Liver (tissue), 8 donors: ENCODE measurements at regions not wholly inside any gene's neighbourhood (a gene's known extent, or its start where the extent isn't known, plus 50 kb on each side); places are given as distances from the start of the nearest gene placed in this dataset.

Experiments used
- DNase-seq: peaks from one replicate; pipeline ENCODE4 v3.0.0-alpha.2; 2017; ENCODE audit warnings: low spot score
- H3K27ac ChIP-seq, 2 donors: one replicate each; pipeline ENCODE4 v1.7.0; 2013; ENCODE audit warnings: inconsistent platforms in 2 of 2, low read length in 2 of 2, control low read depth in 1 of 2, low read depth in 1 of 2, mild to moderate bottlenecking in 1 of 2
- H3K27me3 ChIP-seq, 4 donors: one replicate each; pipeline versions ENCODE4 v1.6.1 to v1.7.0; 2013; ENCODE audit warnings: low read length in 3 of 4, inconsistent platforms in 1 of 4, mild to moderate bottlenecking in 1 of 4, moderate library complexity in 1 of 4; ENCODE audit not compliant: control insufficient read depth in 4 of 4, insufficient read depth in 4 of 4
- H3K36me3 ChIP-seq, 4 donors: one replicate each; pipeline versions ENCODE4 v1.6.1 to v1.7.0; 2013; ENCODE audit warnings: low read length in 3 of 4, mild to moderate bottlenecking in 3 of 4, low read depth in 1 of 4, moderate library complexity in 1 of 4; ENCODE audit not compliant: control insufficient read depth in 4 of 4, insufficient read depth in 3 of 4
- H3K4me1 ChIP-seq, 4 donors: one replicate each; pipeline versions ENCODE4 v1.6.1 to v1.7.0; 2013; ENCODE audit warnings: low read length in 3 of 4, mild to moderate bottlenecking in 3 of 4, moderate library complexity in 1 of 4; ENCODE audit not compliant: control insufficient read depth in 4 of 4, insufficient read depth in 4 of 4
- H3K4me3 ChIP-seq, 3 donors: one replicate each; pipeline versions ENCODE4 v1.6.1 to v1.7.0; 2013; ENCODE audit warnings: low read length in 3 of 3, control low read depth in 1 of 3, low read depth in 1 of 3, mild to moderate bottlenecking in 1 of 3
- H3K9ac ChIP-seq, 2 donors: one replicate each; pipeline ENCODE4 v1.7.0; 2013; ENCODE audit warnings: low read length in 2 of 2, mild to moderate bottlenecking in 2 of 2, moderate library complexity in 2 of 2, control low read depth in 1 of 2, low read depth in 1 of 2
- H3K9me3 ChIP-seq, 4 donors: one replicate each; pipeline versions ENCODE4 v1.6.1 to v1.7.0; 2013; ENCODE audit warnings: low read length in 3 of 4; ENCODE audit not compliant: control insufficient read depth in 4 of 4
- EGR1 ChIP-seq, 2 donors: IDR thresholded peaks; 2 replicates each; pipeline ENCODE4 v1.6.1; 2016 to 2018; ENCODE audit warnings: antibody characterized with exemption in 2 of 2, low read depth in 2 of 2
- FOXA1 ChIP-seq: IDR thresholded peaks from 2 replicates; pipeline ENCODE4 v1.6.1; 2016; ENCODE audit warnings: antibody characterized with exemption
- FOXA2 ChIP-seq: IDR thresholded peaks from 2 replicates; pipeline ENCODE4 v1.6.1; 2016; ENCODE audit warnings: antibody characterized with exemption
- GABPA ChIP-seq, 2 donors: IDR thresholded peaks in 1 of 2; conservative IDR thresholded peaks in 1 of 2; 2 replicates each; pipeline ENCODE4 v1.6.1; 2016; ENCODE audit warnings: antibody characterized with exemption in 2 of 2, mild to moderate bottlenecking in 1 of 2, moderate library complexity in 1 of 2
- HNF4A ChIP-seq, 2 donors: conservative IDR thresholded peaks; 2 replicates each; pipeline ENCODE4 v1.6.1; 2016; ENCODE audit warnings: antibody characterized with exemption in 2 of 2, mild to moderate bottlenecking in 2 of 2
- HNF4G ChIP-seq: IDR thresholded peaks from 2 replicates; pipeline ENCODE4 v1.6.1; 2016; ENCODE audit warnings: antibody characterized with exemption
- JUND ChIP-seq, 2 donors: IDR thresholded peaks; 2 replicates each; pipeline ENCODE4 v1.6.1; 2016; ENCODE audit warnings: antibody characterized with exemption in 2 of 2
- NR2F2 ChIP-seq: IDR thresholded peaks from 2 replicates; pipeline ENCODE4 v1.6.1; 2016; ENCODE audit warnings: antibody characterized with exemption
- RAD21 ChIP-seq, 2 donors: IDR thresholded peaks; 2 replicates each; pipeline ENCODE4 v1.6.1; 2016; ENCODE audit warnings: antibody characterized with exemption in 2 of 2, mild to moderate bottlenecking in 2 of 2
- RXRA ChIP-seq, 2 donors: IDR thresholded peaks; 2 replicates each; pipeline ENCODE4 v1.6.1; 2017 to 2018; ENCODE audit warnings: antibody characterized with exemption in 2 of 2, mild to moderate bottlenecking in 1 of 2
- SP1 ChIP-seq: IDR thresholded peaks from 2 replicates; pipeline ENCODE4 v1.6.1; 2018; ENCODE audit warnings: antibody characterized with exemption, mild to moderate bottlenecking
- TAF1 ChIP-seq: conservative IDR thresholded peaks from 2 replicates; pipeline ENCODE4 v1.6.1; 2016; ENCODE audit warnings: antibody characterized with exemption, mild to moderate bottlenecking
- YY1 ChIP-seq: IDR thresholded peaks from 2 replicates; pipeline ENCODE4 v1.6.1; 2016; ENCODE audit warnings: antibody characterized with exemption, mild to moderate bottlenecking
- WGBS: extraction: QIAGEN DNeasy Blood & Tissue Kit; methylation state at CpG from one replicate; pipeline ENCODE4 v1.1.7; 2013; 5-methylcytosine and 5-hydroxymethylcytosine counted together
- TF ChIP-seq, protein P1 (sequence below): IDR thresholded peaks from 2 replicates; pipeline ENCODE4 v1.6.1; 2016; ENCODE audit warnings: antibody characterized with exemption
- TF ChIP-seq, protein P2 (sequence below): fragments of 150-350 bp; IDR thresholded peaks from 2 replicates; pipeline ENCODE4 v1.5.1; 2017; ENCODE audit warnings: improper control_type of control experiment, low read depth, low read length; ENCODE audit not compliant: missing input control
- TF ChIP-seq, protein P3 (sequence below): IDR thresholded peaks from 2 replicates; pipeline ENCODE4 v1.6.1; 2016; ENCODE audit warnings: antibody characterized with exemption
- TF ChIP-seq, protein P4 (sequence below): IDR thresholded peaks from 2 replicates; pipeline ENCODE4 v1.6.1; 2016; ENCODE audit warnings: antibody characterized with exemption
- TF ChIP-seq, protein P5 (sequence below): IDR thresholded peaks from 2 replicates; pipeline ENCODE4 v1.6.1; 2016; ENCODE audit warnings: antibody characterized with exemption, mild to moderate bottlenecking
- donor health status: healthy.
- donor health status: healthy.
- donor health status: healthy.
- donor health status: healthy.
- donor health status: healthy.

DNA sequence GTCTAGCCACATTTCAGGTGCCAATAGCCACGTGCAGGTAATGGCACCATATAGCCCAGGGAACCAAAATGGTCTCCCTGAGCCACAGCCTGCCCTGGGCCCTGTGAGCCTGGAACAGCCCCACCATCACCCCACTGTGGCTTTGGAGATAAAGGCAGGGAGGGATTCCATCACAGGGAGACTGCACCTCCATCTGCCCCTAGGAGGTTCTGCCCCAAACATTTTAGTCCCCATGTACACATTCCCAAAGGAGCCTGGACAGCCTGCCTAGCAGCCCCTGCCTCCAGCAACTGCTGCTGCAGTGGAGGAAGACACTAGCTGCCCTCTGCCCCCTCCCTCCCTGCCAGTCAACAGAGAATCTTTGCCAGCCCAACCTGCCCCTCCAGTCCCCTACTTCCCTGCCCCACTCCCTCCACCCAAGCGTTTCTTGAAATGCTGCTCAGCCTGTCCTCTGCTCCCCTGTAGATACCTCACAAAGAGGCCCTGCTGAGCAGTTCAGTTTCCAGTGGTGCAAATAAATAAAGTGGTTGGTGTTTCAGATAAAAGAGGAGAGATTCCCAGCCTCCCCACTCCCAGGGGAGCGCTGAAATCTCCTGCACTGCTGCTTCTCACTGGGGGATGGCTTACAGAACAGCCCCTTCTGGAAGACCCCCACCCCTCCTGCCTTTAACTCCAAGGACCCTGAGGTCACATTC lies 921.8 kb downstream of the UQCRFS1 start:
- 33% methylated on average over 3 of the region's 3 CpGs for WGBS
- no peak overlapping the region for H3K27ac ChIP-seq
- H3K9me3 ChIP-seq: no peaks in the 10 kb centered on the region
- no peaks in the 10 kb centered on the region for H3K36me3 ChIP-seq
- H3K4me1 ChIP-seq: no peaks in the 10 kb centered on the region
- no peaks in the 10 kb centered on the region for H3K27me3 ChIP-seq
- TF ChIP-seq, protein P1, sequence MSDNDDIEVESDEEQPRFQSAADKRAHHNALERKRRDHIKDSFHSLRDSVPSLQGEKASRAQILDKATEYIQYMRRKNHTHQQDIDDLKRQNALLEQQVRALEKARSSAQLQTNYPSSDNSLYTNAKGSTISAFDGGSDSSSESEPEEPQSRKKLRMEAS: no peak
- TF ChIP-seq NR2F2 (no peak), GABPA (IDR thresholded peaks at IDR 0.05 in 1 of 2, conservative IDR thresholded peaks at IDR 0.05 in 1 of 2) (no peak), HNF4A (conservative IDR thresholded peaks at IDR 0.05) (no peak), EGR1 (IDR thresholded peaks at IDR 0.05; ENCODE audit: low read depth in 2 of 2) (no peak), JUND (IDR thresholded peaks at IDR 0.05) (no peak), FOXA1 (no peak), RXRA (IDR thresholded peaks at IDR 0.05) (no peak)
- TF ChIP-seq, protein P2, sequence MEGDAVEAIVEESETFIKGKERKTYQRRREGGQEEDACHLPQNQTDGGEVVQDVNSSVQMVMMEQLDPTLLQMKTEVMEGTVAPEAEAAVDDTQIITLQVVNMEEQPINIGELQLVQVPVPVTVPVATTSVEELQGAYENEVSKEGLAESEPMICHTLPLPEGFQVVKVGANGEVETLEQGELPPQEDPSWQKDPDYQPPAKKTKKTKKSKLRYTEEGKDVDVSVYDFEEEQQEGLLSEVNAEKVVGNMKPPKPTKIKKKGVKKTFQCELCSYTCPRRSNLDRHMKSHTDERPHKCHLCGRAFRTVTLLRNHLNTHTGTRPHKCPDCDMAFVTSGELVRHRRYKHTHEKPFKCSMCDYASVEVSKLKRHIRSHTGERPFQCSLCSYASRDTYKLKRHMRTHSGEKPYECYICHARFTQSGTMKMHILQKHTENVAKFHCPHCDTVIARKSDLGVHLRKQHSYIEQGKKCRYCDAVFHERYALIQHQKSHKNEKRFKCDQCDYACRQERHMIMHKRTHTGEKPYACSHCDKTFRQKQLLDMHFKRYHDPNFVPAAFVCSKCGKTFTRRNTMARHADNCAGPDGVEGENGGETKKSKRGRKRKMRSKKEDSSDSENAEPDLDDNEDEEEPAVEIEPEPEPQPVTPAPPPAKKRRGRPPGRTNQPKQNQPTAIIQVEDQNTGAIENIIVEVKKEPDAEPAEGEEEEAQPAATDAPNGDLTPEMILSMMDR: no peak
- H3K4me3 ChIP-seq: no peak overlapping the region
- no peak for DNase-seq
- H3K9ac ChIP-seq: no peak overlapping the region

DNA sequence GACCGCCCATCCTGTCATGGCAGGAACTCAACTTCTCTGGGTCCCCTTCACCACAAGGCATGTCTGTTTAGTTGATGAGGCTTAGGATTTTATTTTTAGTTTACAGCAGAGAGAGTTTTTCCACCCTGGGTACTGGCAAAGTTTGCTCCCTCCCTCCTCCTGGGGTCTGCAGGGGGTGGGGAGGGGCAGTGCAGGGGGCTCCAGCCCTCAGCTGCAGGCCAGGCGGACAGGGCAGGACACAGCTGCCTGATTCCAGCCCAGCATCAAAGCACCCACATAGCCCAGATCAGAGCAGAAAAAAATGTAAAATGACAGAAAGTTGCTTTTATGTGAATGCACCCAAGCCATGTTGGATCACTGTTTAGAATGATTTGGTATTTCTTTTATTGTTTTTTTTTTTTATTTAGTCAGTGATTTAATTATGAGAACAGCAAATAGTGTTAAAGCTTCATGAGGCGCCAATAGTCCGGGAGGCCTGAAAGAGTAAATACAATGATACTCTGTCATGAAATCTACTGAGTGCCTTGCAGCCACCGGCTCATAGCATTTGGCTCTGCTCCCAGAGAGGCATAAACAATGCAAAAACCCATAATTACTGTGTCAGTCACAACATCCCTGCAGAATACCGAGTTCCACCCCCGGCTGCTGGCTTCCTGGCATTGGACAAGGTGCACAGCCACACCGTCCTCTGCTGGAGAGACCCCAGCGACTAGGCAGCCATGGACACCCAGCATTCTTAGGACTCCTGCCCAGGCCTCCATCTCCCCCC lies 923.5 kb downstream of the UQCRFS1 start:
- Histone ChIP-seq H3K9me3 (no peaks in the 10 kb centered on the region), H3K4me3 (no peak overlapping the region), H3K4me1 (no peaks in the 10 kb centered on the region), H3K9ac (no peak overlapping the region), H3K27ac (no peak overlapping the region), H3K27me3 (no peaks in the 10 kb centered on the region), H3K36me3 (no peaks in the 10 kb centered on the region)
- 48% methylated on average over 9 of the region's 9 CpGs for WGBS
- DNase-seq: no peak
- TF ChIP-seq RXRA (IDR thresholded peaks at IDR 0.05): no peak
- no peak for TF ChIP-seq YY1
- TF ChIP-seq, protein P3, sequence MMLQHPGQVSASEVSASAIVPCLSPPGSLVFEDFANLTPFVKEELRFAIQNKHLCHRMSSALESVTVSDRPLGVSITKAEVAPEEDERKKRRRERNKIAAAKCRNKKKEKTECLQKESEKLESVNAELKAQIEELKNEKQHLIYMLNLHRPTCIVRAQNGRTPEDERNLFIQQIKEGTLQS: no peak
- no peak for TF ChIP-seq EGR1 (IDR thresholded peaks at IDR 0.05; ENCODE audit: low read depth in 2 of 2)
- TF ChIP-seq, protein P4, sequence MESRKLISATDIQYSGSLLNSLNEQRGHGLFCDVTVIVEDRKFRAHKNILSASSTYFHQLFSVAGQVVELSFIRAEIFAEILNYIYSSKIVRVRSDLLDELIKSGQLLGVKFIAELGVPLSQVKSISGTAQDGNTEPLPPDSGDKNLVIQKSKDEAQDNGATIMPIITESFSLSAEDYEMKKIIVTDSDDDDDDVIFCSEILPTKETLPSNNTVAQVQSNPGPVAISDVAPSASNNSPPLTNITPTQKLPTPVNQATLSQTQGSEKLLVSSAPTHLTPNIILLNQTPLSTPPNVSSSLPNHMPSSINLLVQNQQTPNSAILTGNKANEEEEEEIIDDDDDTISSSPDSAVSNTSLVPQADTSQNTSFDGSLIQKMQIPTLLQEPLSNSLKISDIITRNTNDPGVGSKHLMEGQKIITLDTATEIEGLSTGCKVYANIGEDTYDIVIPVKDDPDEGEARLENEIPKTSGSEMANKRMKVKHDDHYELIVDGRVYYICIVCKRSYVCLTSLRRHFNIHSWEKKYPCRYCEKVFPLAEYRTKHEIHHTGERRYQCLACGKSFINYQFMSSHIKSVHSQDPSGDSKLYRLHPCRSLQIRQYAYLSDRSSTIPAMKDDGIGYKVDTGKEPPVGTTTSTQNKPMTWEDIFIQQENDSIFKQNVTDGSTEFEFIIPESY: no peak
- no peak for TF ChIP-seq RAD21 (IDR thresholded peaks at IDR 0.05)
- no peak for TF ChIP-seq HNF4A (conservative IDR thresholded peaks at IDR 0.05)
- no peak for TF ChIP-seq FOXA1
- no peak for TF ChIP-seq TAF1
- no peak for TF ChIP-seq JUND (IDR thresholded peaks at IDR 0.05)
- no peak for TF ChIP-seq NR2F2
- TF ChIP-seq FOXA2: no peak
- TF ChIP-seq SP1: no peak
- TF ChIP-seq, protein P1: no peak
- TF ChIP-seq, protein P5, sequence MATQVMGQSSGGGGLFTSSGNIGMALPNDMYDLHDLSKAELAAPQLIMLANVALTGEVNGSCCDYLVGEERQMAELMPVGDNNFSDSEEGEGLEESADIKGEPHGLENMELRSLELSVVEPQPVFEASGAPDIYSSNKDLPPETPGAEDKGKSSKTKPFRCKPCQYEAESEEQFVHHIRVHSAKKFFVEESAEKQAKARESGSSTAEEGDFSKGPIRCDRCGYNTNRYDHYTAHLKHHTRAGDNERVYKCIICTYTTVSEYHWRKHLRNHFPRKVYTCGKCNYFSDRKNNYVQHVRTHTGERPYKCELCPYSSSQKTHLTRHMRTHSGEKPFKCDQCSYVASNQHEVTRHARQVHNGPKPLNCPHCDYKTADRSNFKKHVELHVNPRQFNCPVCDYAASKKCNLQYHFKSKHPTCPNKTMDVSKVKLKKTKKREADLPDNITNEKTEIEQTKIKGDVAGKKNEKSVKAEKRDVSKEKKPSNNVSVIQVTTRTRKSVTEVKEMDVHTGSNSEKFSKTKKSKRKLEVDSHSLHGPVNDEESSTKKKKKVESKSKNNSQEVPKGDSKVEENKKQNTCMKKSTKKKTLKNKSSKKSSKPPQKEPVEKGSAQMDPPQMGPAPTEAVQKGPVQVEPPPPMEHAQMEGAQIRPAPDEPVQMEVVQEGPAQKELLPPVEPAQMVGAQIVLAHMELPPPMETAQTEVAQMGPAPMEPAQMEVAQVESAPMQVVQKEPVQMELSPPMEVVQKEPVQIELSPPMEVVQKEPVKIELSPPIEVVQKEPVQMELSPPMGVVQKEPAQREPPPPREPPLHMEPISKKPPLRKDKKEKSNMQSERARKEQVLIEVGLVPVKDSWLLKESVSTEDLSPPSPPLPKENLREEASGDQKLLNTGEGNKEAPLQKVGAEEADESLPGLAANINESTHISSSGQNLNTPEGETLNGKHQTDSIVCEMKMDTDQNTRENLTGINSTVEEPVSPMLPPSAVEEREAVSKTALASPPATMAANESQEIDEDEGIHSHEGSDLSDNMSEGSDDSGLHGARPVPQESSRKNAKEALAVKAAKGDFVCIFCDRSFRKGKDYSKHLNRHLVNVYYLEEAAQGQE: no peak
- TF ChIP-seq, protein P2: no peak
- no peak for TF ChIP-seq GABPA (IDR thresholded peaks at IDR 0.05 in 1 of 2, conservative IDR thresholded peaks at IDR 0.05 in 1 of 2)
- TF ChIP-seq HNF4G: no peak
